OCI-LY1 (cell line): ENCODE measurements at regions not wholly inside any gene's neighbourhood (a gene's known extent, or its start where the extent isn't known, plus 50 kb on each side); places are given as distances from the start of the nearest gene placed in this dataset.

Experiments
- H2AFZ ChIP-seq: fragments of 200-600 bp; sonication (generic), shearing (Covaris generic); 2 replicates; pipeline ENCODE4 v1.6.0; 2014; ENCODE audit warnings: antibody characterized with exemption, mild to moderate bottlenecking, low read length
- H3F3A ChIP-seq: fragments of 200-600 bp; sonication (generic), shearing (Covaris generic); 2 replicates; pipeline ENCODE4 v1.6.0; 2014; ENCODE audit warnings: mild to moderate bottlenecking, antibody characterized with exemption, low read length, moderate library complexity; ENCODE audit not compliant: insufficient read depth
- H3K27ac ChIP-seq: fragments of 200-600 bp; sonication (generic); 2 replicates; pipeline ENCODE4 v1.5.1; 2014; ENCODE audit warnings: low read length, mixed run types, mild to moderate bottlenecking, low read depth; ENCODE audit not compliant: poor library complexity, severe bottlenecking
- H3K27me3 ChIP-seq: fragments of 200-600 bp; sonication (generic); 2 replicates; pipeline ENCODE4 v1.6.0; 2014; ENCODE audit warnings: antibody characterized with exemption, mild to moderate bottlenecking, low read length, moderate library complexity; ENCODE audit not compliant: insufficient read depth
- H3K36me3 ChIP-seq: fragments of 200-600 bp; sonication (generic); 2 replicates; pipeline ENCODE4 v1.6.1; 2014; ENCODE audit warnings: mild to moderate bottlenecking, antibody characterized with exemption, low read length, moderate library complexity, mixed read lengths; ENCODE audit not compliant: insufficient read depth
- H3K4me1 ChIP-seq: fragments of 200-600 bp; sonication (generic); 2 replicates; pipeline ENCODE4 v1.5.1; 2014; ENCODE audit warnings: mild to moderate bottlenecking, low read length, moderate library complexity; ENCODE audit not compliant: insufficient read depth, severe bottlenecking
- H3K4me2 ChIP-seq: fragments of 200-600 bp; sonication (generic), shearing (Covaris generic); 2 replicates; pipeline ENCODE4 v1.6.1; 2014; ENCODE audit warnings: low read length
- H3K4me3 ChIP-seq: fragments of 200-600 bp; sonication (generic); 2 replicates; pipeline ENCODE4 v1.5.1; 2014; ENCODE audit warnings: low read length, low read depth, mild to moderate bottlenecking, mixed read lengths; ENCODE audit not compliant: poor library complexity, severe bottlenecking
- H3K79me2 ChIP-seq: fragments of 200-600 bp; shearing (Covaris generic); 2 replicates; pipeline ENCODE4 v1.6.1; 2016; ENCODE audit warnings: mixed run types, low read length, mixed read lengths; ENCODE audit not compliant: insufficient read depth
- H3K9ac ChIP-seq: fragments of 200-600 bp; sonication (generic), shearing (Covaris generic); 2 replicates; pipeline ENCODE4 v1.6.1; 2014; ENCODE audit warnings: mild to moderate bottlenecking, low read length, mixed read lengths
- H3K9me2 ChIP-seq: fragments of 200-600 bp; sonication (generic), shearing (Covaris generic); 2 replicates; pipeline ENCODE4 v1.6.1; 2014; ENCODE audit warnings: low read depth, mild to moderate bottlenecking, low read length, mixed read lengths
- H3K9me3 ChIP-seq: fragments of 200-600 bp; shearing (Covaris generic); 2 replicates; pipeline ENCODE4 v1.6.1; 2014; ENCODE audit warnings: low read length, mixed read lengths
- H4K20me1 ChIP-seq: fragments of 200-600 bp; sonication (generic), shearing (Covaris generic); 2 replicates; pipeline ENCODE4 v1.6.0; 2016; ENCODE audit warnings: mild to moderate bottlenecking, low read length; ENCODE audit not compliant: insufficient read depth
- EZH2 ChIP-seq: fragments of 200-600 bp; sonication (generic), shearing (Covaris generic); IDR thresholded peaks from 2 replicates; pipeline ENCODE4 v1.8.0; 2017; ENCODE audit warnings: borderline replicate concordance, mixed run types, mild to moderate bottlenecking, antibody characterized with exemption, low read length, moderate library complexity, mixed read lengths
- TF ChIP-seq, protein P1 (sequence below): fragments of 200-600 bp; sonication (generic), shearing (Covaris generic); IDR thresholded peaks from 2 replicates; pipeline ENCODE4 v1.5.1; 2017; ENCODE audit warnings: mild to moderate bottlenecking, antibody characterized with exemption, low read length, moderate library complexity, mixed read lengths

DNA sequence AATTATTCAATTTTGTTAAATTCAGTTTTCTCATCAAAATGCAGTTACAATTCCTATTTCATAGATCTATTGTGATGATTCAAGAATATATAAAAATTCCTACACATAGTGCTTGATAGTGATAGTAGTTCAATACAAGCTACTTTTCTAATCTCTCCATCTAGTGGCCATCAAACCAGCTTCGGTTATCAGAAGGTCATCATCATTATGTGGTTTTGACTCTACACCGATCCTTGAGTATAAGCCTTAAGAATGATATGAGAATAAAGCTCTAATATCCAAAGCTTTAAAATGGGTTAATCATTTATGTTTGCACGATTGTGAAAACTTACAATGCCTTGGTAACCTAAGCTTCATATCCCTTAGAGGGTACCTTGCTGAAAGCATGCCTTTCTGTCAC is 167.5 kb upstream of the PREP start:
- Histone ChIP-seq H2AFZ (no peak overlapping the region), H3K4me3 (no peak overlapping the region), H3K9ac (no peak overlapping the region), H3F3A (no peaks in the 10 kb centered on the region), H3K27ac (no peak overlapping the region), H3K79me2 (no peaks in the 10 kb centered on the region), H3K4me2 (no peak overlapping the region), H4K20me1 (no peaks in the 10 kb centered on the region), H3K9me2 (no peaks in the 10 kb centered on the region), H3K4me1 (no peaks in the 10 kb centered on the region), H3K9me3 (no peaks in the 10 kb centered on the region), H3K36me3 (no peaks in the 10 kb centered on the region), H3K27me3 (no peaks in the 10 kb centered on the region)
- TF ChIP-seq, protein P1, sequence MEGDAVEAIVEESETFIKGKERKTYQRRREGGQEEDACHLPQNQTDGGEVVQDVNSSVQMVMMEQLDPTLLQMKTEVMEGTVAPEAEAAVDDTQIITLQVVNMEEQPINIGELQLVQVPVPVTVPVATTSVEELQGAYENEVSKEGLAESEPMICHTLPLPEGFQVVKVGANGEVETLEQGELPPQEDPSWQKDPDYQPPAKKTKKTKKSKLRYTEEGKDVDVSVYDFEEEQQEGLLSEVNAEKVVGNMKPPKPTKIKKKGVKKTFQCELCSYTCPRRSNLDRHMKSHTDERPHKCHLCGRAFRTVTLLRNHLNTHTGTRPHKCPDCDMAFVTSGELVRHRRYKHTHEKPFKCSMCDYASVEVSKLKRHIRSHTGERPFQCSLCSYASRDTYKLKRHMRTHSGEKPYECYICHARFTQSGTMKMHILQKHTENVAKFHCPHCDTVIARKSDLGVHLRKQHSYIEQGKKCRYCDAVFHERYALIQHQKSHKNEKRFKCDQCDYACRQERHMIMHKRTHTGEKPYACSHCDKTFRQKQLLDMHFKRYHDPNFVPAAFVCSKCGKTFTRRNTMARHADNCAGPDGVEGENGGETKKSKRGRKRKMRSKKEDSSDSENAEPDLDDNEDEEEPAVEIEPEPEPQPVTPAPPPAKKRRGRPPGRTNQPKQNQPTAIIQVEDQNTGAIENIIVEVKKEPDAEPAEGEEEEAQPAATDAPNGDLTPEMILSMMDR = no peak
- TF ChIP-seq EZH2 = no peak

DNA sequence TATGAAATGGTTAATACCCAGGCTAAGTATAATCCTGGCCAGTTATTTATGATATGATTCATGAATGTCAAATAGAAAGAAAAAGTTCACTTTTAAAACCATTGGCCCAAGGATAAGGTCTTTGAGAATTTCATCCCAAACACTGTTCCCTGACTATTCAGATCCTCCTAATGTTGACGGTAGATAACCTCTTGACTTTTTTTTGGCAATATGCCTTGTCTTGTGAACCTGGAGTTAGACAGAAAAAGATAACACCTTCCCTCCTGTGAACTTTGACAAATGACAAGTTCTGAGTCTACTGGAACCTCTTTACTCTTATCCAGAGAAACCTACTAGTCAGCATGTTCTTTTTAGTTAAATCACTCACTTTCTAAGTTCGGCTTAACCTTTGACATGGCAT is 166.8 kb upstream of the PREP start:
- Histone ChIP-seq H3K4me1 (no peaks in the 10 kb centered on the region), H3K9me2 (no peaks in the 10 kb centered on the region)

GRCh38 chr6:105568751-105569150 is 165.9 kb upstream of the PREP start:
- H3K36me3 ChIP-seq = no peaks in the 10 kb centered on the region
- H2AFZ ChIP-seq = no peak overlapping the region
- no peaks in the 10 kb centered on the region for H3K4me1 ChIP-seq
- H3K79me2 ChIP-seq = no peaks in the 10 kb centered on the region
- no peak overlapping the region for H3K27ac ChIP-seq
- H4K20me1 ChIP-seq = no peaks in the 10 kb centered on the region
- no peaks in the 10 kb centered on the region for H3K27me3 ChIP-seq
- H3K4me3 ChIP-seq = no peak overlapping the region
- H3K9ac ChIP-seq = no peak overlapping the region
- H3K9me3 ChIP-seq = no peaks in the 10 kb centered on the region
- no peak overlapping the region for H3K4me2 ChIP-seq
- H3K9me2 ChIP-seq = no peaks in the 10 kb centered on the region
- TF ChIP-seq EZH2 = no peak
- TF ChIP-seq, protein P1 = no peak
- H3F3A ChIP-seq = no peaks in the 10 kb centered on the region

More for the DNA sequence above, 166.8 kb upstream of the PREP start:
- H3F3A ChIP-seq = no peaks in the 10 kb centered on the region
- H4K20me1 ChIP-seq = no peaks in the 10 kb centered on the region
- H3K9me3 ChIP-seq = no peaks in the 10 kb centered on the region
- H3K27me3 ChIP-seq = no peaks in the 10 kb centered on the region
- no peak overlapping the region for H3K4me3 ChIP-seq
- TF ChIP-seq, protein P1 = no peak
- no peak for TF ChIP-seq EZH2
- no peaks in the 10 kb centered on the region for H3K36me3 ChIP-seq
- no peak overlapping the region for H3K9ac ChIP-seq
- H3K4me2 ChIP-seq = no peak overlapping the region
- no peaks in the 10 kb centered on the region for H3K79me2 ChIP-seq
- H2AFZ ChIP-seq = no peak overlapping the region
- H3K27ac ChIP-seq = no peak overlapping the region
